NCI-H1092 treated with DMSO at 0.1 percent for 48 hours (cell line): ENCODE measurements at regions not wholly inside any gene's neighbourhood (a gene's known extent, or its start where the extent isn't known, plus 50 kb on each side); places are given as distances from the start of the nearest gene placed in this dataset.
"Not testable (repeated sequence)": the region's sequence is repeated elsewhere in the genome, so short reads cannot be mapped to it uniquely, and the experiment has no call there.

ENCODE experiments used
- DNase-seq: peaks from one replicate; lab custom pipeline; 2025; lab: John Stamatoyannopoulos, UW

DNA sequence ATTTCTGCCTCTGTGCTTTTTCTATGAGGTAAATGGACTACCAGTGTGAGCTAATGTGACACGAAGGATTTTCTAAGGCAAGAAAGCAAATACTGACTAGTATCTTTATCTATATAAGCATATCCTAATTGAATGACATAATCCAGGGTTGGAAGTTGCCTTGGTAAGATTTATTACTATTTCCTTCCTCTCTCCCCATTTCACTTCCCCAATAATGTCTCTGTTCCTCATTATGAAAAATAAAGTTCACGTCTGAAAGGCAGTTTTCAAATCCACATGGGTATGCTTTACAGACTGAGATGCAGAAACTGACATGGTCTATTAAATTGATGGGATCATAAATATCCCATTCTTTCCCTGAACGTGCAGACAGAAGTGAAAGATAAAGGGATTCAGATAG lies 86.0 kb downstream of the DTWD1 start:
- no peak for DNase-seq

DNA sequence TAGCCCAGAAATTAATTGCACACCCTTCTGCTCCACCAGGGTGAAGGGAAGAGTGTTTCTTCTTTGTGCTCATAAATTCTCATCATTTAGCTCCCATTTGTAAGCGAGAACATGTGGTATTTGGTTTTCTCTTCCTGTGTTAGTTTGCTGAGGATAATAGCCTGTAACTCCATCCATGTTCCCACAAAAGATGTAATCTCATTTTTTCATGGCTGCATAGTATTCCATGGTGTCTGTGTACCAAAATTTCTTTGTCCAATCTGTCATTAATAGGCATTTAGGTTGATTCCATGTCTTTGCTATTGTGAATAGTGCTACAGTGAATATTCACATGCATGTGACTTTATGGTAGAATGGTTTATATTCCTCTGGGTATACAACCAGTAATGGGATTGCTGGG lies 86.8 kb downstream of the DTWD1 start:
- no peak for DNase-seq

DNA sequence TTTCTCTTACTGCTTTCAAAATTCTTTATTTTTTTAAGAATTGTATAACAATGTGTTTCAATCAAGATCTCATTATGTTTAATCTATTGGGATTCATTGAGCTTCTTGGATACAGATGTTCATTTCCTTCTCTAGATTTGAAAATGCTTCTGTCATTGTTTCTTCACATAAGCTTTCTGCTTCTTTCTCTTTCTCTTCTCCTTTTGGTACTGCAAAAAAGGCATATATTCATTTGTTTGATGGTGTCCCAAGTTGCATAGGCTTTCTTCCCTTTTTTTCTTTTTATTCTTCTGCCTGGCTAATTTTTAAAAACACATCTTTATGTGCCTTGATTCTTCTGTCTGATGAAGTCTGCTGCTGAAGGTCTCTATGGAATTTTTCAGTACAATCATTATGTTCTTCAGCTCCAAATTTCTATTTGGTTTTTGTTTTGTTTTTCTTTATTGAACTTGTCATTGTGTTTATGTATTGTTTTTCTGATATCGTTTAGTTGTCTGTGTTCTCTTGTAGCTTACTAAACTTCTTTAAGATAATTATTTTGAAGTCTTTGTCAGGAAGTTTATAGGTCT lies 88.9 kb downstream of the DTWD1 start:
- DNase-seq, result no peak

DNA sequence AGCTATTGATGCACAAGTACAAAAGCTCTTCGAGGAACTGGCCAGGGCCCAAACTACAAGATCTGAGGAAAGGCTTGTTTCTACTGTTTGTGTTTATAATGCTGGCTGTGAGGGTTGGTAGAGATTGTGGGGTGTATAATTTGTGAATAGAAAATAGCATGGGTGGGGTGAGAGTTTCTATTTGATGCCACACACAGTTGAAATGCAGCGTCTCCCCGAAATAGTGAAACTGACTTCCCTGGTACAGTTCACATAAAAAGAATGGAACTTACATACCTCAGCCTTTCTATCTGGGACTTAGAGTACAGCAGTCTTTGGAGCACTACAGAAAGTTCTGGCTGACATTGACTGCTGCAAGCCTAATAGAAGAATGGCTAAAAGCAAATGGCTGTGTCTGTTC lies 91.3 kb downstream of the DTWD1 start:
- DNase-seq, result no peak

DNA sequence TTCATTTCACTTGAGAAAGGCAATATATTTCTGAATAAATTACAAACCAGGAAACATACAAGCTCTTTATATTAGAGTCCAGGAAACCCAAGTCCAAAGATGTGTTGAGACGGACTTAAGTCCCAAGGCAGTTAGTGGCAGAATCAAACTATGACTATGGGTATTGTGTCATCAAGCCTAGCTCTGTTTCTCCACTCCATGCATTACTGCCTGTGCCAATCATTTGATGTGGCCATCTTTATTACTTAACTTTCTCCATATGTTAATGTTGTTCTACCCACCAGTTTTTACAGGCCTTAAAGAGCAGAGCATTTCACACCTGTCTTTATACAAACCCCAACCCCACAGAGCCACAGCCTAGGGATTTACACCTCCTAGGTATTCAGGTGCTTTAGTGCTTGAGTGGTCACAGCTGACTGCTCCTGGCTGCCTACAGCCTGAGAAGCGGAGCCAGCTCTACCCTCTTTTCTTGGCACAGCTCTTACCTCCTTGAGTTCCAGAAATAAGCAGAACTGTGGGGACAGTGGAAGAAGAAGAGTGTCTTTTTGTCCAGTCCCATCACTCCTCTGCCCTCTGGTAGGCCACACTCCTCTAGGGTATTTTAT lies 92.1 kb downstream of the DTWD1 start:
- DNase-seq, result peak; percentile 1

DNA sequence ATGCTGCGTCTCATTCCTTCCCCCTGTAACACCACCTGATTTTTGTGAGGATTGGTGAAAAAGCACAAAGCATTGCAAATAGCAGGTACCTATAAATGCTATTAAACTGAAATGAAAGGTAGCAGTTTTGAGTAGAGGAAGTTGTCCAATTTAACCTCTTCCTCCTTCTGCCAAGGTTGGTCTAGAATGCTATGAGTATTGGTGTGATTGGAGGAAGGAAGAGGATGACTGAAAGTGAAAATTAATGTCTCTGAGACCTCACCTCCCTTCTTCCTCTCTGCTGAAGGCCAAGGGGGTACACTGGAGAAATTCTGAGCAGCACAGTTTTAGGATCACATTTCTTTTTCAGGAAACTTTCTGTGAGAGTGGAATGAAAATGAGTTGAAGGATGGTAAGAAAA lies 94.4 kb downstream of the DTWD1 start:
- DNase-seq, result no peak

DNA sequence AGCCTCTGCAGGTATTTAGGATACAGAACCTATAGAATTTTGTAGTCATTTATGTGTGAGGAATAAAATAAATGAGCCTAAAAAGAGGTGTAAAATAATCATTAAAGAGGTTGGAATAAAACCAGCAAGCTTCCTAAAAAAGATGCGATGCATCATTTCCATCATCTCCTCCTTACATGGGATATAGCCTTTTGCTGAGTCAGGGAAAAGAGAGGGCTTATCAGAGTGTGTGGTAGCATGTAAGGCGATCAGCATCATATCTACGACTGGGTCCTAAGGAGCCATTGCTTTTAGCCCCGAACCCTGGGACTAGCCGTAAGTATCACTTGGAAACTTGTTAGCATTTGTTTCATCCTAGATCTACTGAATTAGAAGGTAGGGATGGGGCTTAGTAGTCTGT lies 94.9 kb downstream of the DTWD1 start:
- no peak for DNase-seq

DNA sequence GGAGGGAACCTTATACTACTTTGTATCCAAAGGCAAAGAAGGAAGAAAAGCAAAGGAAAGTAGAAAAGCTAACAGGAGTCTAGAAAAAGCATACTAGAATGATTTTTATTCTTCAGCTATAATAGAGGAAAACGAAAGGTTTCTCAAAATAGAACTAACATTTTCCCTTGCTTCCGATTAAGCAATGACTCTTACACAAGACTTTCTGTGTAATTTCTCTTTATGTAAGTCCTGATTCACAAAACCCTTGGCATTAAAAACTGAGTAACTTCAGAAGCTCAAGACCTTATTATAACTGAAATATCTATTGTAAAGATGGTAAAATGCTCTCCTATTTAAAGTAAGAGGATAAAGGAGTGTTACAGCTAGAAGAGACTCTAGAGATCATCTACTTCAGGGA lies 97.4 kb downstream of the DTWD1 start:
- DNase-seq, result no peak

DNA sequence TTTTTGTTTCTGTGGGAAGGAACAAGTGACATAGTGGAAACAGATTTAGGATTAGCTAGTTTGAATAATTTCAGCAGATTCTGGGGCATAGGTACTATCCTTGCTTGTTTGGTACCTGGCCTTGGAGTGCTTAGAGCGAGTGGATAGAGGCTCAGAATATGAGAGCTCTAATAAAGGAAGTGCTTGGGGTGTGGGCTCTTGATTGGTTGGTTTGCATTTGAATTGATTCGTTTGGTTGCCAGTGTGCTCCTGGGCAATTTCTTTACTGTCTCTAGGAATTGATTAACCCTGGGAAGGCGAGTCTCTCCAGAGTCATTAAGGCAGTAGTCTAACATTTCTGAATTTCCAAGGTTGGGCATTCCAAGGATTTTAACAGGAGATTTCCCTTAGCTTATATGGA lies 98.0 kb downstream of the DTWD1 start:
- DNase-seq, result no peak

DNA sequence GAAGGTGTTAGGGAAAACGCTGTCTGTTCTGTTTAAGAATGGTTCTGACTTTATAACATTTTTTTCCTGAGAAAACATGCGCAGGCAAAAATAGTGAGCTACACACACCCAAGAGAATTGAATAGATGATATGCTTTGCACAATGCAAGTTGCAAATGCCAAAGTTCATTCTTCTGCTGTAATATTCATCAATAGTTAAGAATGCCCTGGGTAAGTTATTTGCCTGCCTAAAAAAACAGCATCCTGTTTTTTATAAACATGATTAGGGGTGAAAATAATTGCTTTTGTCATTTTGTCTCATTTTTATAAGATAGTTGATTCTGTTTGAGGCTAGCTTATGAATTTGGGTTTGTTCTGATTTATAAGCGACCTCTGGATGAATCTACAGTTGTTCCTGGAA lies 99.4 kb downstream of the DTWD1 start:
- DNase-seq, result no peak

DNA sequence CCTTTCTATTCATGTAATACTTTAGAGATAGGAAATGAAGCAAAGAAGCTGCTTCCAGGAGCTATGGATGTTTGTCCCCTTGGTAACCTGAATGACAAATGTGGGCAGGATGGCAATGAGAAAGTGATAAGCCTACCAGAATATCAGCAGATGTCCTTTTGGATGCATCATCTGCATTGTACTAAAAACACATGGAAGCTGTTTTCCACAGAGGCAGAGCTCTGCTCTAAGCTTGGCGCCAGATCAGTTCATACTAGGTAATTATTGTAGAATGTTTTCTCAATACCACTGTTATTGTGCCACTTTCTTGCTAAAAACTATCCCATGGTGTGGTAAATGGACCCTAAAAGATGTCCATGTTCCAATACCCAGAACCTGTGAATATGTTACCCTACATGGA lies 100.2 kb downstream of the DTWD1 start:
- no peak for DNase-seq

DNA sequence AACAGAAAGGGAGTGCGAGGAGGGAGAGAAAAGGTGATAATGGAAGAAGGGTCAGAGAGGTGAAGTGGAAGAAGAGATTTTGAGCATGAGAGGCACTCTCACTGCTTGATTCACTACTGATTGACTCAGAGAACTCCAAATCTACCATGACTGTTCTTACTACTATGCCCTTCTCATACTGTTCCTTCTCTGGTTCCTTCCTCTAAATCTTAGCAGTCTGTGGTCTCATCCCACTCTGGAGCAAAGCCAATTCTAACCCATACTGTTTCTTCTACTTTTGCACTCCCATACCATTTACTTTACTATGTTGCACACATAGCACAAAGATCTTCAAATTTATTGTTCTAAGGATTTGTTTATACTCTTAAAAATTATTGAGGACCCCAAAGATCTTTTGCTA lies 100.8 kb downstream of the DTWD1 start:
- DNase-seq, result no peak

DNA sequence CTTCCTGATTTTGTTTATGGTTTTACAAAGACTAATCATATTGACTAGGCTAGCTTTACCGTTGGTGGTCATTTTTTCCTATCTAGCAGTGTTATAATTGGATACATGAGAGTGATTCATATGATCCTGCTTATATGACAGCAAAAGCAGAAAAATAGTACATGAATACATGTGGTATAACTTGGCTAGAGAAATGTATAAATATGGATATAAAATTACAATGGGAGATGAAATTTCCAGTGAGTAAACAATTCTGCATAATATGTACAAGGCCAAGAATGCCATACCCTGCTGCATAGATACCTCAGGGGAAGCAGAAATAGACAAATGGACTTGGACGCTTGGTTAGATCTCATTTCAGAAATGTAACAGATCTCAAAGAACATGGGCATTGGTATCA lies 103.1 kb downstream of the DTWD1 start:
- DNase-seq, result no peak

DNA sequence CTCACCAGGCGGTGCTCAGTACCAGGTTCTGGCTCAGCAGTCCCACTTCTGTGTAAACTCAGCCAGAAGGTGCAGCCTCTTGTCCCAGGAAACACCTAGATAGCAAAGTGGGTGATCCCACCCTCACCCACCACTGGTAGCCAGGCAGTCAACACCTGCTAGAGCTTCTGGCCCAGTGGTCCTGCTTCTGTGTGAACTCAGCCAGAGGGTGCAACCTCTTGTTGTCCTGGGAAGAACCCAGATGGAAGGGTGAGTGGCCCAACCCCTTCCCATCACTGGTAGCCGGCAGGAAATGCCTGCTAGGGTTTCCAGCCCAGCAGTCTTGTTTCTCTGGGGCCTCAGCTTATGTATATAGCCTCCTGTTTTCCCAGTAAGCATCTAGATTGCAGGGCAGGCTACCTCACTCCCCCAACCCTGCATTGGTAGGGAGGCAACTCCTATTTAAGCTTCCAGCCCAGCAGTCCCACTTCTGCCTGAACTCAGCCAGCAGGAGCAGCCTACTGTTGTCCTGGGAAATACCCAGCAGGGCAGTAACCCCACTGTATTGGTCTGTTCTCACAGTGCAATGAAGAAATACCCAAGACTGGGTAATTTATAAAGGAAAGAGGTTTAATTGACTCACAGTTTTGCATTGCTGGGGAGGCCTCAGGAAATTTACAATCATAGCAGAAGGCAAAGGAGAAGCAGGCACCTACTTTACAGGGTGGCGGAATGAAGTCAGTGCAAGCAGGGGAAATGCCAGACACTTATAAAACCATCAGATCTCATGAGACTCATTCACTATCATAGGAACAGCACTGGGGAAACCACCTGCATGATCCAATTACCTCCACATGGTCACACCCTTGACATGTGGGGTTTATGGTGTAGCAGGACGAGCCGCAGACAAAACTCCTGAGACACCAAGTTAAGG lies 110.6 kb downstream of the DTWD1 start:
- no peak for DNase-seq

DNA sequence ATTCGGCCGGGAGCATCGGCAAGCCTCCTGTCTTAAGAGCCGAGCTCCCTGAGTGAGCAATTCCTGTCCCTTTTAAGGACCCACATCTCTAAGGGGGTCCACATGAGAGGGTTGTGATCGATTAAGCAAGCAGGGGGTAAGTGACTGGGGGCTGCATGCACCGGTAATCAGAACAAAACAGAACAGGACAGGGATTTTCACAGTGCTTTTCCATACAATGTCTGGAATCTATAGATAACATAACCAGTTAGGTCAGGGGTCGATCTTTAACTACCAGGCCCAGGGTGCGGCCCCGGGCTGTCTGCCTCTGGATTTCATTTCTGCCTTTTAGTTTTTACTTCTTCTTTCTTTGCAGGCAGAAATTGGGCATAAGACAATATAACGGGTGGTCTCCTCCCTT lies 111.3 kb downstream of the DTWD1 start:
- not testable (repeated sequence) for DNase-seq

DNA sequence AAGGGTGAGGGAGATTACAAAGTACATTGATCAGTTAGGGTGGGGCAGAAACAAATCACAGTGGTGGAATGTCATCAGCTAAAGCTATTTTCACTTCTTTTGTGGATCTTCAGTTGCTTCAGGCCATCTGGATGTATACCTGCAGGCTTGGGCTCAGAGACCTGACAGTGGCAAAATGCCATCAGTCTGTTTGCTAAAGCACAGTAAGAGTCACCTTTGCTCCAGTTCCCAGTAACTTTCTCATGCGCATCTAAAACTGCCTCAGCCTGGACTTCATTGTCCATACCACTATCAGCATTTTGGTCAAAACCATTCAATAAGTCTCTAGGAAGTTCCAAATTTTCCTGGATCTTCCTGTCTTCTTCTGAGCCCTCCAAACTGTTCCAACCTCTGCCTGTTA lies 113.2 kb downstream of the DTWD1 start:
- not testable (repeated sequence) for DNase-seq

DNA sequence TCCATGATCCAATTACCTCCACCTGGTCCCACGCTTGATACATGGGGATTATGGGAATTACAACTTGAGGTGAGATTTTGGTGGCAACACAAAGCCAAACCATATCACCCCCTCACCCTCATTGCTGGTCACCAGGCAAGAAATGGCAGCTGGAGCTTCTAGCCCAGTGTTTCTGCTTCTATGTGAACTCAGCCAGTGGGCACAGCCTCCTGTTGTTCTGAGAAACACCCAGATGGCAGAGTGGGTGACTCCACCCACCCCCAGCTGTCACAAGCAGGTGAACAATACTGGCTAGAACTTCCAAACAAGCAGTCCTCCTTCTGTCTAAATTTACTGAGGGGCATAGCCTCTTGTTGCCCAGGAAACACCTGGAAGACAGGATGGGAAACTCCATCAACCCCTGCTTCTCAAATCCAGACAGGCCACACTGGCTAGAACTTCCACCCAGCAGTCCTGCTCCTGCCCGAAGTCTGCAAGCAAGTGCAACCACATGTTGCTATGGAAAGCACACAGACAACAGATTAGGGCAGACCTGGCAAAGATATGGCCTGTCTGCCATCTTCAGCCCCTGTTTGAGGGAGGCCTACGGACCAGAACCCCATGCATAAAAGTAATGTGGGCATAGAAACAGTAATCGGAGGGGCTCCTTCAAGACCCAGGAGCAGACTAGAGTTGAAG lies 114.1 kb downstream of the DTWD1 start:
- DNase-seq, result no peak

DNA sequence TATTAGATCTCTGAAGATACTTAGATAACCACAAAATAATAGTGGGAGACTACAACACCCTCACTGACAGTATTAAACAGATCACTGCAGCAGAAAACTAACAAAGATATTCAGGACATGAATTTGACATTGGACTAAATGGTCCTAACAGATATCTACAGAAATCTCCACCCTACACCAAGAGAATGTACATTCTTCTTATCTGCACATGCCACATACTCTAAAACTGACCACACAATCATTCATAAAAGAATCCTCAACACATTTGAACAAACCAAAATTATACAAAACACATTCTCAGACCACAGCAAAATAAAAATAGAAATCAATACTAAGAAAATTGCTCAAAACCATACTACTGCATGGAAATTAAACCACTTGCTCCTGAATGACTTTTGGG lies 116.3 kb downstream of the DTWD1 start:
- no peak for DNase-seq

DNA sequence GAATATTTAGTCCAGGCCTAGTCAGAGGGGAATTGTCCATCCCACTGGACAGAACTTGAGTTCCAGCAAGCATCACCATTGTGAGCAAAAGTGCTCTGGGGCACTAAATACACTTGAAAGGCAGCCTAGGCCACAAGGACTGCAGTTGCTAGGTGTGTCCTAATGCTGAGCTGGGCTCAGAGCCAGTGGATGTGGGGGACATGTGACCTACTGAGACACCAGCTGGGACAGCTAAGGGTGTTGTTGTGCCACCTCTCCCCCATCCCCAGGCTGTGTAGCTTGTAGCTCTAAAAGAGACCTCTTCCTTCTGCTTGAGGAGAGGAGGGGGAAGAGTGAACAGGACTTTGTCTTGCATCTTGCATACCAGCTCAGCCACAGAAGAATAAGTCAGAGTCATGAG lies 120.9 kb downstream of the DTWD1 start:
- DNase-seq, result peak; percentile 13

DNA sequence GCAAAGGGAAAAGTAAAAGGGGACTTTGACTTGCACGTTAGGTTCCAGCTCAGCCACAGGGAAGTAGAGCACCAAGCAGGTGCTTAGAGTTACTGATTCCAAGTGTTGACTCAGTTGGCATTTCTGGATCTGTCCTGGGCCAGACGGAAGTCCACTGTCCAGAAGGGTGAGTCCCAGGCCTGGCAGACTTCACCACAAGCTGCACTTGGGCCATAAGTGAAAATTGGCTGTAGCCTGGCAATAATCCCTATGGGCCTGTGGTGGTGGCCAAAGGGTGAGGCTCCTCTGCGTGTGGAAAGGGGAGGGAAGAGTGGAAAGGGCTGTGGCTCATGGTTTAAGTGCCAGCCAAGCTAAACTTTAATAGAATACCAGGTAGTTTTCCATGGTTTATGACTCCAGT lies 121.5 kb downstream of the DTWD1 start:
- DNase-seq, result no peak

DNA sequence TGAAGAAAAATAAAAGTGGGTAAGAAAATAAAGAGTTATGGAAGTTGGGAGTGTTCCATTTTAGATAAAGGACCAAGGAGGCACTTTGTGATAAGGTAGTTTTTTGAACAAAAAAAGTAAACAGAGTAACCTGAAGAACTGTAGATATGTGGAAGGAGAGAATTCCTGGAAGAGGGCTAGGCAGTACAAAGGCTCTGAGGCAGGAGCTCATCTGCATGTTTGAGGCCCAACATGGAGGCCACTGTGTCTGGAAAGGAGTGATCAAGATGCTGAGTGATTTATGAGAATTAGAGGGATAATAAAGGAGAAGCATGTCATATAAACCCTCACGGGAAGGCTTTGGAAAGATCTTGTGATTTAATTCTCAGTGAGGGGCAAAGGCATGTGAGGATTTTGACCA lies 126.5 kb downstream of the DTWD1 start:
- DNase-seq, result no peak

DNA sequence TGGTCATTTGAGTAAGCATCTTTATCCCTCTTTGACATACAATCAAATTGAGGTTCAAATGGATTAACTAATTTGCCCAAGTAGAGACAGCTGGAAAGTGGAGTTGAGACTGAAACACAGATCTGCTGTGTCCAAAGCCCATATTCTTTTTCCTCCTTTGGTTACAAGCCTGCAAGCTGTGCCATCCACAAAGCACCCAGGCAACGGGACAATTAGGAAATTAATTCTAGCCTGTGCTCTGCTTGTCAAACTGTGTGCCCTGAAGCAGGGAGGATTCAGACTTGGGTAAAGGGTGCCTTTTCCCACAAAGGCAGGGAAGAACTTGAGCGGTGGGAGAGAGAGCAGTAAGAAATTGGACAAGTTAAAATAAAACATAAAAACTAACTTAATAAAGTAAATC lies 127.9 kb downstream of the DTWD1 start:
- peak; percentile 14 for DNase-seq

DNA sequence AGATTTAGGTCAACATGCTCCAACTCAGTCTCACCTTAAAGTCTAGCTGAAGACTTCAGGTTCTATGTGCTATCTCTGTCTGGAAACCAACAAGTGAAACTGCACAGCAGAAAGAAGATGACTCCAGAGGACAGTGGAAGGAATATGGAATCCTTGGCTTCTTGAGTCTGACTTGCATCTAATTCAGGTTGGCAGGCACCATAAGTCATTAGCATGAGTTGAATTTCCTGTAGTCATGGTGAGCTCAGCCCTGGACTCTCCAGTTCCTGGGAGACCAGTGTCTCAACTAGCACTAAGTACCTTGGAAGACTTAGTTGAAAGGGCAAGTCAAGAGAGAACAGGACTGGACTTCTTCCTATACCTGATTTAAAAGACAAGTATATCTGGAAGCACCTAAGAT lies 129.7 kb downstream of the DTWD1 start:
- no peak for DNase-seq
